ENCODE measurements at regions not wholly inside any gene's neighbourhood (a gene's known extent, or its start where the extent isn't known, plus 50 kb on each side); places are given as distances from the start of the nearest gene placed in this dataset.
A peak's percentile ranks its signal among the peaks of the same experiment; 100 is the strongest.

DNA sequence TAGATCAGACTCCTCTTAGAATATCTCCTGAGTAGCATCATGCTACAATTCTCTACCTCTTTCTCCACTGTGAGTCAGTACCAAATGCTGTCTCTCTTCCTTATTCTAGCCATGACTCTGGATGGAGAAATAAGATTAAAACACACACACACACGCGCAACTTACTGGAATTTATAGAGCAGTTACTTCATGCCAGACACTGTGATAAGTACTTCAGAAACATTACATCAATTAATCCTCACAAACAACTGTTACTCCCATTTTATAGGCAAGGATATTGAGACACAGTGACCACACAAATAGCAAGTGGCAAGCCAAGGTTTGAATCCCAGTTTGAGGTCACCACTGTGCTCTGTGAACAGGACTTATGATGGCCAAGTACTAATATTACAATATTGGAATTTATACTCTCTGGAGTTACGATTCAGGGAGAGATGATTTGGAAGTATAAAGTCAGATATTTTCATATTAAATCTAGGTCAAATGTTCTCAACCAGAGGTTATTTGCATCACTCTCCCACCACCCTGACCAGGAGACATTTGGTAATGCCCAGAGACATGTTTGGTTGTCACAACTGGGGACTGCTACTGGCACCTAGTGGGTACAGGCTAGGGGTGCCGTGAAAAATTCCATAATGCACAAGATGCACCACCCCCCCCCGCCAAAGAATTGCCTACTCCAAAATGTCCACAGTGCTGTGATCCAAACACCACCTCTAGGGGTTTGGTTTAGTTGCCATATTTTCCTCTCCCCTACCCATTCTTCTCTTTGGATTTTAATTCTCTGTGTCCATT, 221.6 kb downstream of the LTN1 start:
- no peak for TF ChIP-seq ZFX (IDR thresholded peaks at IDR 0.05)
- TF ChIP-seq, protein P1, sequence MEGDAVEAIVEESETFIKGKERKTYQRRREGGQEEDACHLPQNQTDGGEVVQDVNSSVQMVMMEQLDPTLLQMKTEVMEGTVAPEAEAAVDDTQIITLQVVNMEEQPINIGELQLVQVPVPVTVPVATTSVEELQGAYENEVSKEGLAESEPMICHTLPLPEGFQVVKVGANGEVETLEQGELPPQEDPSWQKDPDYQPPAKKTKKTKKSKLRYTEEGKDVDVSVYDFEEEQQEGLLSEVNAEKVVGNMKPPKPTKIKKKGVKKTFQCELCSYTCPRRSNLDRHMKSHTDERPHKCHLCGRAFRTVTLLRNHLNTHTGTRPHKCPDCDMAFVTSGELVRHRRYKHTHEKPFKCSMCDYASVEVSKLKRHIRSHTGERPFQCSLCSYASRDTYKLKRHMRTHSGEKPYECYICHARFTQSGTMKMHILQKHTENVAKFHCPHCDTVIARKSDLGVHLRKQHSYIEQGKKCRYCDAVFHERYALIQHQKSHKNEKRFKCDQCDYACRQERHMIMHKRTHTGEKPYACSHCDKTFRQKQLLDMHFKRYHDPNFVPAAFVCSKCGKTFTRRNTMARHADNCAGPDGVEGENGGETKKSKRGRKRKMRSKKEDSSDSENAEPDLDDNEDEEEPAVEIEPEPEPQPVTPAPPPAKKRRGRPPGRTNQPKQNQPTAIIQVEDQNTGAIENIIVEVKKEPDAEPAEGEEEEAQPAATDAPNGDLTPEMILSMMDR (conservative IDR thresholded peaks at IDR 0.05), result peak; percentile 14; the same call in 1 of the 2 replicates
- H3K27ac ChIP-seq, result peak overlapping the region; percentile 75

DNA sequence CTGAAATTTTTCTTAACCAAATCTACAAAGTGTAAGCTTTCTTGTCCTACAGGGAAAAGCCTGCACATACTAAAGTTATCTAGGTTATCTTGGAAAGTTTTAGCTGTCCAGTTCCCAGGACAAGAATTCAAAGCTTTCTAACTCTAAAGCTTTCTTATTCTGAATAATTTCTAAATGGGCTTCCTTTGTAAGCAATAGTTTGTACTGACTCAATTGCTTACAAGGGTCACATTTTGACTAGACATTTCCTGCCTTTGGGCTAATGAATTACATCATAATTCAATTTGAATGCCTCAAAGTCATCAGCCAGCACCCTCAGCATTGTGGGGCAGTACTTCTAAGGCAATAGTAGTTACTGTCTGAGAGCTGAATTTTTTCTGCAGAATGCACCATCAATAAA, 223.0 kb downstream of the LTN1 start:
- H3K27ac ChIP-seq, result no peak overlapping the region
- TF ChIP-seq ZFX (IDR thresholded peaks at IDR 0.05), result no peak
- TF ChIP-seq, protein P1 (conservative IDR thresholded peaks at IDR 0.05), result no peak

DNA sequence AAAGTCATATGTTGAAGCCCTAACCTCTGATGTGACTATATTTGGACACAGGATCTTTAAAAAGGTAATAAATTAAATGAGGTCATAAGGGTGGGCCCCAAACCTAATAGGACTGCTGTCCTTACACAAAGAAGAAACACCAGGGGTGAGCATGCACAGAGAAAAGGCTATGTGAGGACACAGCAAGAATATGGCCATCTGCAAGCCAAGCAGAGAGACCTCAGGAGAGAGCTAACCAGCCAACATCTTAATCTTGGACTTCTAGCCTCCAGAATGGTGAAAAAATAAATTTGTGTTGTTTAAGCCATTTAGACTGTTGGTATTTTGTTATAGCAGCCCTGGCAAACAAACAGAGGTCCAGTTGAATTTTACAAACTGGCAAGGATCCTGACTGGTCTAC, 223.9 kb downstream of the LTN1 start:
- no peak overlapping the region for H3K27ac ChIP-seq
- TF ChIP-seq, protein P1 (conservative IDR thresholded peaks at IDR 0.05), result no peak
- TF ChIP-seq ZFX (IDR thresholded peaks at IDR 0.05), result no peak

DNA sequence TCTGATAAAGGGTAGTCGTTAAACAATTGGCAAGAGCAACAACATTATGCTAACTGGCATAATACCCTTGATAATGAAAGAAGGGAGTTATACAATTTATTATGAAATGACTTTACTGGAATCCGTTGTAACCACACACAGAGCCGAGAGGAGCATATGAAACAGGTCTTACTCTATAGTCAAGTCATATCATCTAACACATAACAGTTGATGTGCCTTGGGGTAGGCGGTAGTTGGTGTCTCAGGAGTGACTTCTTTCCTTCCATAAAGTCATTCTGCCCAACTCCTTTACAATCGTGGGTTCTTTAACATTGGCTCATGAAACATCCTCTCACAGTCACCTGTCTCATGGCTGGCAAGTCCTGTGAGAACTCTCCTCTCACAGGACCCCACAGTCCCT, 225.2 kb downstream of the LTN1 start:
- TF ChIP-seq ZFX (IDR thresholded peaks at IDR 0.05), result no peak
- TF ChIP-seq, protein P1 (conservative IDR thresholded peaks at IDR 0.05), result no peak
- no peak overlapping the region for H3K27ac ChIP-seq

DNA sequence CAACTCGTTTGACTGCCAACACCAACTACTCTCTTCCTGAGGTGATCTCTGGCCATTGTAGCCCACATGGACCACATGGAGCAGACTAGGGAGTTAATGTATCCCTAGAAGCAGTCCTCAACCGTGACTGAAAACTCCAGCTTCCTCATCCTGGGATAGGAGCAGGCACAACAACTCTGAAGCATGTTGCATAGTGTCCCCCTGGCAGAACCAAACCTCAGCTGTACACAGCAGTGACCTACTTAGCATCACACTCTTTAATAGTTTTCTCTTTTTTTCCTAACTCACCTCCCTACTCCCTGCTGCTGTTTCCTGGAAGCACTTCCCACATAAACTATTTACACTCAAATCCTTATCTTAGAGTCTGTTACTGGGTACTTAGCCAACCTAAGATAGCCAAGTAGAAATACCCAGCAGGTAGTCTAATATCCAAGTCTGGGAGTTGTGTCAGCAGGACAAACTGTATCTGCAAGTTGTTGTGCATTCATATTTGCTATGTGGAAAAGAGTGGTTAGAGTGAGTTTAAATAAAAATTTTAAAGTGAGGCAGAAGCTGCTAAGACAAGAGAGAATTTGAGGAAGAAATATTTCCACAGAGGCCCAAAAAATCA, 228.8 kb downstream of the LTN1 start:
- H3K27ac ChIP-seq, result peak overlapping the region; percentile 58
- no peak for TF ChIP-seq ZFX (IDR thresholded peaks at IDR 0.05)
- TF ChIP-seq, protein P1 (conservative IDR thresholded peaks at IDR 0.05), result no peak

DNA sequence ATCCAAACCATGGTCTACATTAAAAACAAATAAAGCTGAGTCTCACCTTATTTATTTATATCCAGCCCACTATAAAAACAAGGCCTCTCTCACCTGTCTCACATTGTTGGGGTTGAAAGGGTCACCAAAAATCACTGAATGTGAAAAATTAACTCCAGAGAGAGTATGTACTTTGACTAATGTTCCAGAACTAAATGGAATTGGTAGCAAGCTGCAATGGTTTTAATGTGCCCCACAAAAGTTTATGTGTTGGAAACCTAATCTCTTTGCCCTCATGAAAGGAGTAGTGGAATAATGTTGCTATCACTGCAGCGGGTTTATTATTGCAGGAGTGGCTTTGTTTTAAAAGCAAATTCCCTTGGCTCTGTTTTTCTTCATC, 230.3 kb downstream of the LTN1 start:
- H3K27ac ChIP-seq, result no peak overlapping the region
- no peak for TF ChIP-seq ZFX (IDR thresholded peaks at IDR 0.05)
- TF ChIP-seq, protein P1 (conservative IDR thresholded peaks at IDR 0.05), result no peak

DNA sequence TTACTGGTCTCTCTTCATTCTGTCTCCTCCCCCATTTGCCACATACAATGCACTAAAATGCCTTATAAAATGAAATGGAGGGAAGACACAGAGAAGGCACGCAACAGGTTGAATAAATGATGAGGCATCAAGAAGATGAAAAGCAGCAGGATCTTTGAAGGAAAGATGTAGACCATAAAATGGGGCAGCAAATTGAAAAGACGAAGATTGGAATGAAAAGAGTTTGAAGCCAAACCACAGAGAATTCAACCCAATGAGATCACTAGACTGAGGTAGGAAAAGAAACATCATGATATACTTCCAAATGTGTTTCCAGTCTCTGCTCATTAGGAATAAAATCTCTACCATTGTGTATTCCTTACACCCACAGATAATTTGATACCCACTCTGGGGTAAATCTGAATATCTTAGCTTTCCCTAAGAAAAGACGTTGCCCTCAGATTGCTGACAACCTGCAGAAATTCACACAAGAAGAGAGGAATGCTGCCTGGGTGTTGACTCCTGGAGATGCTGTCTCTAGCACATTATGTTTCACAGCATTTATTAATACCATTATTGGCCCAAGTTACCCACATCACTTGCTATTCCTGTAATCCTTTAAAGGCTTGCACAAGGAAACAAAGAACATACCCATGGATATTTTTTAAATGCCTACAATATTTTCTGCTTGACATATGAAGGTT, 230.9 kb downstream of the LTN1 start:
- H3K27ac ChIP-seq, result no peak overlapping the region
- TF ChIP-seq ZFX (IDR thresholded peaks at IDR 0.05), result no peak
- TF ChIP-seq, protein P1 (conservative IDR thresholded peaks at IDR 0.05), result no peak
